Neural progenitor cell (in vitro differentiated cells): ENCODE measurements at regions not wholly inside any gene's neighbourhood (a gene's known extent, or its start where the extent isn't known, plus 50 kb on each side); places are given as distances from the start of the nearest gene placed in this dataset.

Experiments used
- DNase-seq: peaks from one replicate; pipeline ENCODE4 v3.0.0-alpha.2; 2016; ENCODE audit warnings: low spot score
- H2AFZ ChIP-seq: fragments of 200-600 bp; sonication (generic); replicated peaks from 2 replicates; pipeline ENCODE4 v1.6.1; 2016; ENCODE audit warnings: antibody characterized with exemption
- H3F3A ChIP-seq: fragments of 200-600 bp; sonication (generic); 2 replicates; pipeline ENCODE4 v1.6.1; 2016; ENCODE audit warnings: antibody characterized with exemption, low read depth
- H3K27ac ChIP-seq: fragments of 200-600 bp; sonication (generic); 2 replicates; pipeline ENCODE4 v1.5.1; 2016; ENCODE audit warnings: mild to moderate bottlenecking
- H3K27me3 ChIP-seq: fragments of 200-600 bp; sonication (generic); 2 replicates; pipeline ENCODE4 v1.6.1; 2016; ENCODE audit warnings: mild to moderate bottlenecking, moderate library complexity
- H3K36me3 ChIP-seq: fragments of 200-600 bp; sonication (generic); 2 replicates; pipeline ENCODE4 v1.5.1; 2016
- H3K4me1 ChIP-seq: fragments of 200-600 bp; sonication (generic); 2 replicates; pipeline ENCODE4 v1.6.1; 2016; ENCODE audit warnings: mixed run types
- H3K4me2 ChIP-seq: fragments of 200-600 bp; sonication (generic); 2 replicates; pipeline ENCODE4 v1.6.1; 2016
- H3K4me3 ChIP-seq: fragments of 200-600 bp; sonication (generic); 2 replicates; pipeline ENCODE4 v1.5.1; 2016
- H3K79me2 ChIP-seq: fragments of 200-600 bp; sonication (generic); 2 replicates; pipeline ENCODE4 v1.6.1; 2016; ENCODE audit warnings: low read depth
- H3K9ac ChIP-seq: fragments of 200-600 bp; sonication (generic); 2 replicates; pipeline ENCODE4 v1.6.1; 2016
- H3K9me3 ChIP-seq: fragments of 200-600 bp; sonication (generic); 2 replicates; pipeline ENCODE4 v1.5.1; 2016; ENCODE audit warnings: low read depth
- H4K20me1 ChIP-seq: fragments of 200-600 bp; sonication (generic); 2 replicates; pipeline ENCODE4 v1.6.1; 2016; ENCODE audit warnings: low read depth
- H3K27ac Mint-ChIP-seq: 3 replicates; pipeline ENCODE4 v1.8.0; 2021; ENCODE audit warnings: mixed read lengths
- H3K27me3 Mint-ChIP-seq: 2 replicates; pipeline ENCODE4 v1.8.0; 2022; ENCODE audit warnings: low read depth, mild to moderate bottlenecking, inconsistent platforms, moderate library complexity, mixed read lengths; ENCODE audit not compliant: insufficient read depth
- H3K36me3 Mint-ChIP-seq: 3 replicates; pipeline ENCODE4 v1.8.0; 2021; ENCODE audit warnings: mixed read lengths
- H3K4me1 Mint-ChIP-seq: 3 replicates; pipeline ENCODE4 v1.8.0; 2021; ENCODE audit warnings: mixed read lengths
- H3K4me3 Mint-ChIP-seq: 3 replicates; pipeline ENCODE4 v1.8.0; 2021; ENCODE audit warnings: mild to moderate bottlenecking, moderate library complexity, mixed read lengths
- H3K9me3 Mint-ChIP-seq: 3 replicates; pipeline ENCODE4 v1.8.0; 2020; ENCODE audit warnings: mixed read lengths
- CTCF ChIP-seq: fragments of 200-600 bp; sonication (generic); IDR thresholded peaks from 2 replicates; pipeline ENCODE4 v1.5.1; 2017; ENCODE audit warnings: antibody characterized with exemption, mild to moderate bottlenecking
- EZH2 ChIP-seq: fragments of 200-600 bp; sonication (generic); IDR thresholded peaks from 2 replicates; pipeline ENCODE4 v1.6.1; 2017; ENCODE audit warnings: antibody characterized with exemption, mild to moderate bottlenecking, moderate library complexity
- EZH2phosphoT487 ChIP-seq: fragments of 200-600 bp; sonication (generic); IDR thresholded peaks from 2 replicates; pipeline ENCODE4 v1.6.1; 2017; ENCODE audit warnings: antibody characterized with exemption

GRCh38 chr7:119482671-119483070 is 790.3 kb upstream of the KCND2 start:
- no peak overlapping the region for H3K4me2 ChIP-seq
- Mint-ChIP-seq H3K9me3 (no peaks in the 10 kb centered on the region), H3K36me3 (no peaks in the 10 kb centered on the region), H3K4me3 (no peak overlapping the region), H3K27ac (peak overlapping the region; percentile 70), H3K27me3 (no peaks in the 10 kb centered on the region), H3K4me1 (peaks cover 6% of the 10 kb centered on the region)
- no peaks in the 10 kb centered on the region for H3K36me3 ChIP-seq
- no peaks in the 10 kb centered on the region for H3K79me2 ChIP-seq
- no peaks in the 10 kb centered on the region for H4K20me1 ChIP-seq
- no peaks in the 10 kb centered on the region for H3K4me1 ChIP-seq
- H3K9me3 ChIP-seq = no peaks in the 10 kb centered on the region
- H3K9ac ChIP-seq = no peak overlapping the region
- peak overlapping the region; percentile 98 for H2AFZ ChIP-seq
- H3K27me3 ChIP-seq = no peaks in the 10 kb centered on the region
- peak; percentile 13 for DNase-seq
- H3K27ac ChIP-seq = no peak overlapping the region
- no peak overlapping the region for H3K4me3 ChIP-seq
- no peaks in the 10 kb centered on the region for H3F3A ChIP-seq
- TF ChIP-seq EZH2 = no peak
- no peak for TF ChIP-seq EZH2phosphoT487
- no peak for TF ChIP-seq CTCF

DNA sequence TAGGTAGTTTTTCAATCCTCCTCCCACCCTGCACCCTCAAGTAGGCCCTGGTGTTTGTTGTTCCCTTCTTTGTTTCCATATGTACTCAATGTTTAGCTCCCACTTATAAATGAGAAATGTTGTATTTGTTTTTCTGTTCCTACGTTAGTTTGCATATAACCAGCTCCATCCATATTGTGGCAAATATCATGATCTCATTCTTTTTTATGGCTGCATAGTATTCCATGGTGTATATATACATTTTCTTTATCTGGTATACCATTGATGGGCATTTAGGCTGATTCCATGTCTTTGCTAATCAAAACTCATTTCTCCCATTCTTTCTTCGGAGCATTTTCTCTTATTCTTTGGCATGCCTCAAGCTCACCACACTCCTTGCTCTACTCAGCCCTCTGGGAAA is 789.6 kb upstream of the KCND2 start:
- Mint-ChIP-seq H3K4me1 (peaks cover 6% of the 10 kb centered on the region), H3K36me3 (no peaks in the 10 kb centered on the region), H3K27me3 (no peaks in the 10 kb centered on the region), H3K4me3 (no peak overlapping the region), H3K9me3 (no peaks in the 10 kb centered on the region), H3K27ac (no peak overlapping the region)
- Histone ChIP-seq H3K27me3 (no peaks in the 10 kb centered on the region), H3K4me3 (no peak overlapping the region), H3K27ac (no peak overlapping the region), H3F3A (no peaks in the 10 kb centered on the region), H2AFZ (no peak overlapping the region), H3K9me3 (no peaks in the 10 kb centered on the region), H3K9ac (no peak overlapping the region), H3K4me1 (no peaks in the 10 kb centered on the region), H4K20me1 (no peaks in the 10 kb centered on the region), H3K36me3 (no peaks in the 10 kb centered on the region), H3K79me2 (no peaks in the 10 kb centered on the region), H3K4me2 (no peak overlapping the region)
- TF ChIP-seq EZH2phosphoT487 (no peak), EZH2 (no peak), CTCF (no peak)
- no peak for DNase-seq

DNA sequence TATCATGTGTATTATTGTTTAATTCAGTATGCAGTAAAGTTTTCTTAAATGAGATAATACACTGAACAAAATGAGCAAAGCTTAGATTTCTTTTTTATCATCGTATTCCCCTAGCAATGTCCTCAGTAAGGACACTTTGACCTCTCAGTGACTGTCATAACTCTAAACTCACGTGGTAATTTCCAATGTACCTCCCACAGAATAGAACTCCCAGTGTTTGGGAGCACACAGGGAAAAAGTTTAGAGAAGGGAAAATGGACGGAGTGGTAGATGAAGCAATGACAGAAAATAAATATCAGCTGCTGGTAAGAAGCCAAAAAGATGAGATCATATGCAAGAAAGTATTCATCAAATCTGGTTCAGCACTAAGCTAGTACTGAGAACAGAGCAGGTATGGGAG is 758.6 kb upstream of the KCND2 start:
- Histone ChIP-seq H3F3A (no peaks in the 10 kb centered on the region), H3K27ac (no peak overlapping the region), H3K9ac (no peak overlapping the region), H3K9me3 (no peaks in the 10 kb centered on the region), H3K4me2 (no peak overlapping the region), H3K36me3 (no peaks in the 10 kb centered on the region), H4K20me1 (no peaks in the 10 kb centered on the region), H2AFZ (no peak overlapping the region), H3K4me3 (no peak overlapping the region), H3K27me3 (no peaks in the 10 kb centered on the region), H3K4me1 (no peaks in the 10 kb centered on the region), H3K79me2 (no peaks in the 10 kb centered on the region)
- Mint-ChIP-seq H3K36me3 (no peaks in the 10 kb centered on the region), H3K27ac (no peak overlapping the region), H3K27me3 (no peaks in the 10 kb centered on the region), H3K9me3 (no peaks in the 10 kb centered on the region), H3K4me1 (no peaks in the 10 kb centered on the region), H3K4me3 (no peak overlapping the region)
- TF ChIP-seq EZH2 (no peak), EZH2phosphoT487 (no peak), CTCF (no peak)
- no peak for DNase-seq

DNA sequence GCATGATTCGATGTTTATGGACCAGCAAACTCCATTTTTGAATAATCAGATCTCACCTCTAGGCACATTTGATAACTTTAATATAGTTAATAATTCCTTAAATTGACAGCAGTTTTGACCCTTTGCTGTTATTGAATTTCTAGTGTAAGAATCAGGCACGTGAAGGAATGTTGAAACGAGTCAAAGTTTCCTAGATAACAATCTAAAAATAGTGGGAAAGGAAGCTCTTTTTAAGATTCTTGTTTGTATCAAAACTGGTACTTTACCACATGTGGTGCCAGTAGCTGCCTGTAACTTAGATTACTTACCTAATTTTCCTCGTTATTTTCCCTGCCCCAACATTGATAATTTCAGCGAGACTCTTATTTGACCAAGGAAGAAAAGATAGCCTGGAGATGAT is 757.8 kb upstream of the KCND2 start:
- H3K9ac ChIP-seq = no peak overlapping the region
- no peak overlapping the region for H3K4me2 ChIP-seq
- TF ChIP-seq EZH2phosphoT487 (no peak), CTCF (no peak), EZH2 (no peak)

More for the DNA sequence above, 757.8 kb upstream of the KCND2 start:
- Histone ChIP-seq H3K36me3 (no peaks in the 10 kb centered on the region), H3K27ac (no peak overlapping the region), H3K79me2 (no peaks in the 10 kb centered on the region), H2AFZ (no peak overlapping the region), H4K20me1 (no peaks in the 10 kb centered on the region), H3K27me3 (no peaks in the 10 kb centered on the region), H3F3A (no peaks in the 10 kb centered on the region), H3K4me1 (no peaks in the 10 kb centered on the region), H3K9me3 (no peaks in the 10 kb centered on the region), H3K4me3 (no peak overlapping the region)
- H3K27ac Mint-ChIP-seq = no peak overlapping the region
- no peaks in the 10 kb centered on the region for H3K36me3 Mint-ChIP-seq
- H3K27me3 Mint-ChIP-seq = no peaks in the 10 kb centered on the region
- no peak for DNase-seq
- H3K4me3 Mint-ChIP-seq = no peak overlapping the region
- H3K9me3 Mint-ChIP-seq = no peaks in the 10 kb centered on the region
- no peaks in the 10 kb centered on the region for H3K4me1 Mint-ChIP-seq
